Loucy (cell line): ENCODE measurements at regions not wholly inside any gene's neighbourhood (a gene's known extent, or its start where the extent isn't known, plus 50 kb on each side); places are given as distances from the start of the nearest gene placed in this dataset.

Experiments used
- H2AFZ ChIP-seq: fragments of 200-600 bp; sonication (generic); 2 replicates; pipeline ENCODE4 v1.6.0; 2016; ENCODE audit warnings: antibody characterized with exemption, mild to moderate bottlenecking, low read length, moderate library complexity
- H3F3A ChIP-seq: fragments of 200-600 bp; 2 replicates; pipeline ENCODE4 v1.6.0; 2016; ENCODE audit warnings: antibody characterized with exemption, low read depth, mild to moderate bottlenecking
- H3K27me3 ChIP-seq: fragments of 200-600 bp; sonication (generic); 2 replicates; pipeline ENCODE4 v1.6.1; 2014; ENCODE audit warnings: low read length, mild to moderate bottlenecking; ENCODE audit not compliant: insufficient read depth, poor library complexity, severe bottlenecking
- H3K36me3 ChIP-seq: fragments of 200-600 bp; sonication (generic); 2 replicates; pipeline ENCODE4 v1.6.1; 2016; ENCODE audit warnings: low read length; ENCODE audit not compliant: insufficient read depth
- H3K4me1 ChIP-seq: fragments of 200-600 bp; sonication (generic); 2 replicates; pipeline ENCODE4 v1.5.1; 2014; ENCODE audit warnings: low read length, mild to moderate bottlenecking; ENCODE audit not compliant: insufficient read depth, poor library complexity, severe bottlenecking
- H3K4me2 ChIP-seq: fragments of 200-600 bp; sonication (generic); 2 replicates; pipeline ENCODE4 v1.6.0; 2014; ENCODE audit warnings: antibody characterized with exemption, low read length, low read depth, mild to moderate bottlenecking; ENCODE audit not compliant: poor library complexity, severe bottlenecking
- H3K4me3 ChIP-seq: fragments of 200-600 bp; sonication (generic); 2 replicates; pipeline ENCODE4 v1.5.1; 2014; ENCODE audit warnings: low read length, mild to moderate bottlenecking, mixed read lengths; ENCODE audit not compliant: poor library complexity, severe bottlenecking
- H3K79me2 ChIP-seq: fragments of 200-600 bp; sonication (generic); 2 replicates; pipeline ENCODE4 v1.6.1; 2014; ENCODE audit warnings: low read length; ENCODE audit not compliant: insufficient read depth
- H3K9ac ChIP-seq: fragments of 200-600 bp; sonication (generic); 2 replicates; pipeline ENCODE4 v1.6.0; 2014; ENCODE audit warnings: mild to moderate bottlenecking, low read depth, low read length, moderate library complexity; ENCODE audit not compliant: poor library complexity, severe bottlenecking
- H3K9me2 ChIP-seq: fragments of 200-600 bp; sonication (generic); replicated peaks from 2 replicates; pipeline ENCODE4 v1.6.1; 2016; ENCODE audit warnings: low read depth, low read length, mixed read lengths
- H3K9me3 ChIP-seq: fragments of 200-600 bp; sonication (generic); 2 replicates; pipeline ENCODE4 v1.6.1; 2014; ENCODE audit warnings: mild to moderate bottlenecking, antibody characterized with exemption, low read length, low read depth; ENCODE audit not compliant: insufficient read depth
- H4K20me1 ChIP-seq: fragments of 200-600 bp; sonication (generic); 2 replicates; pipeline ENCODE4 v1.6.0; 2014; ENCODE audit warnings: antibody characterized with exemption, low read length, mild to moderate bottlenecking; ENCODE audit not compliant: insufficient read depth, poor library complexity, severe bottlenecking
- EZH2phosphoT487 ChIP-seq: fragments of 200-600 bp; IDR thresholded peaks from 2 replicates; pipeline ENCODE4 v1.6.1; 2018; ENCODE audit warnings: antibody characterized with exemption, mild to moderate bottlenecking, moderate library complexity, borderline replicate concordance
- TF ChIP-seq, protein P1 (sequence below): fragments of 200-600 bp; sonication (generic); conservative IDR thresholded peaks from 2 replicates; pipeline ENCODE4 v1.5.1; 2014; ENCODE audit warnings: mild to moderate bottlenecking, antibody characterized with exemption, low read length

- no peaks in the 10 kb centered on the region for H3K9me2 ChIP-seq
- no peaks in the 10 kb centered on the region for H3K4me1 ChIP-seq
- H3K36me3 ChIP-seq: no peaks in the 10 kb centered on the region
- no peak overlapping the region for H3K4me3 ChIP-seq
- no peaks in the 10 kb centered on the region for H3K79me2 ChIP-seq
- no peaks in the 10 kb centered on the region for H3F3A ChIP-seq
- no peaks in the 10 kb centered on the region for H3K9me3 ChIP-seq
- H4K20me1 ChIP-seq: no peaks in the 10 kb centered on the region
- H3K27me3 ChIP-seq: no peaks in the 10 kb centered on the region
- TF ChIP-seq EZH2phosphoT487: no peak
- TF ChIP-seq, protein P1, sequence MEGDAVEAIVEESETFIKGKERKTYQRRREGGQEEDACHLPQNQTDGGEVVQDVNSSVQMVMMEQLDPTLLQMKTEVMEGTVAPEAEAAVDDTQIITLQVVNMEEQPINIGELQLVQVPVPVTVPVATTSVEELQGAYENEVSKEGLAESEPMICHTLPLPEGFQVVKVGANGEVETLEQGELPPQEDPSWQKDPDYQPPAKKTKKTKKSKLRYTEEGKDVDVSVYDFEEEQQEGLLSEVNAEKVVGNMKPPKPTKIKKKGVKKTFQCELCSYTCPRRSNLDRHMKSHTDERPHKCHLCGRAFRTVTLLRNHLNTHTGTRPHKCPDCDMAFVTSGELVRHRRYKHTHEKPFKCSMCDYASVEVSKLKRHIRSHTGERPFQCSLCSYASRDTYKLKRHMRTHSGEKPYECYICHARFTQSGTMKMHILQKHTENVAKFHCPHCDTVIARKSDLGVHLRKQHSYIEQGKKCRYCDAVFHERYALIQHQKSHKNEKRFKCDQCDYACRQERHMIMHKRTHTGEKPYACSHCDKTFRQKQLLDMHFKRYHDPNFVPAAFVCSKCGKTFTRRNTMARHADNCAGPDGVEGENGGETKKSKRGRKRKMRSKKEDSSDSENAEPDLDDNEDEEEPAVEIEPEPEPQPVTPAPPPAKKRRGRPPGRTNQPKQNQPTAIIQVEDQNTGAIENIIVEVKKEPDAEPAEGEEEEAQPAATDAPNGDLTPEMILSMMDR: no peak
- H3K9ac ChIP-seq: no peak overlapping the region
- H2AFZ ChIP-seq: no peak overlapping the region
- no peak overlapping the region for H3K4me2 ChIP-seq
Observed at GRCh38 chr5:13316176-13316575, 628.3 kb downstream of the DNAH5 start.

GRCh38 chr5:13307480-13307879, 637.0 kb downstream of the DNAH5 start:
- Histone ChIP-seq H3K36me3 (no peaks in the 10 kb centered on the region), H3K9me3 (no peaks in the 10 kb centered on the region), H3K79me2 (no peaks in the 10 kb centered on the region), H3K4me3 (no peak overlapping the region), H3K4me1 (no peaks in the 10 kb centered on the region), H3K9ac (no peak overlapping the region), H3K27me3 (no peaks in the 10 kb centered on the region), H3F3A (no peaks in the 10 kb centered on the region), H4K20me1 (no peaks in the 10 kb centered on the region), H3K9me2 (no peaks in the 10 kb centered on the region), H3K4me2 (no peak overlapping the region), H2AFZ (no peak overlapping the region)
- no peak for TF ChIP-seq EZH2phosphoT487
- TF ChIP-seq, protein P1: no peak

- H3K4me3 ChIP-seq: no peak overlapping the region
- no peaks in the 10 kb centered on the region for H4K20me1 ChIP-seq
- no peaks in the 10 kb centered on the region for H3K27me3 ChIP-seq
- no peaks in the 10 kb centered on the region for H3K4me1 ChIP-seq
- H3K4me2 ChIP-seq: no peak overlapping the region
- no peaks in the 10 kb centered on the region for H3F3A ChIP-seq
- H3K9ac ChIP-seq: no peak overlapping the region
- H3K79me2 ChIP-seq: no peaks in the 10 kb centered on the region
- no peaks in the 10 kb centered on the region for H3K9me2 ChIP-seq
- H3K36me3 ChIP-seq: no peaks in the 10 kb centered on the region
- H2AFZ ChIP-seq: no peak overlapping the region
- H3K9me3 ChIP-seq: no peaks in the 10 kb centered on the region
- TF ChIP-seq, protein P1: no peak
- TF ChIP-seq EZH2phosphoT487: no peak
Observed at GRCh38 chr5:13303445-13303844, 641.0 kb downstream of the DNAH5 start.
